Activated T-helper 9 cell treated with anti-CD3 and anti-CD28 coated beads, Interleukin-2, amount 50 U/mL, for 16 hours (primary cell): ENCODE measurements at regions not wholly inside any gene's neighbourhood (a gene's known extent, or its start where the extent isn't known, plus 50 kb on each side); places are given as distances from the start of the nearest gene placed in this dataset.

Experiments used
- DNase-seq: peaks from one replicate; pipeline ENCODE4 v3.0.0-alpha.2; 2020; ENCODE audit warnings: low read depth

DNA sequence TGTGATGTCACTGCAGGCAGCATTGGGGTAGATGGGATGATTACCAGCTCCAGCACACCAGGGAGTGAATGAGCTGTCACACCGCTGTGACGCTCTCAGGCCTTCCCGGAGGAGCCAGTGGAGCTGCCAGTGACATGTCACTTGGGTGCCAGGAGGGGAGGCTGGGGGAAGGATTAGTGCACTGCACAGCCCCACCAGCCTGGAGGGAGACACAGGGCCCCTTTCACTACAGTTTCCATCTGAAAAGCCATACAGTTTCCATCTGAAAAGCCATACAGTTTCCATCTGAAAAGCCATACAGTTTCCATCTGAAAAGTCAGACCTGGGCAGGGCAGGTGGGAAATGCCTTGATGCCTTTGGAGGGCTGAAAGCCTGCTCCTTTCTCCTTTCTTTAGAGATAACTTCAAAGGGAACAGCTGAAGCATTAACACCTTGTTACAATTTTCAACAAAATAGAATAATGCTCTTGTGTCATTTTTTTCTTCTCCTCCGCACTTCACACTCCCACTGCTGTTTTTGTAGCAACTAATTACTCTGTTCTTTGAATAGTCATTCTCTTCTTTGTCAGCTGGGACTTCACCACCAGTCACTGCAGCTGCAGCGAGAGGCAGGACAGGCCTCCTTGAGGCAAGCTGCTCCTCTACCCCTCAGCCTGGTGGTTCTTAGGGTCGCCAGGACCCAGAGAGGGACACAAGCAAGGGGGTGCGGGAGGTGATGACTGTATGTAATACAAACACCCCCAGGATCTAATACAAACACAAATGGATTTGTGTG is 256.9 kb upstream of the RGS6 start:
- DNase-seq, result no peak

DNA sequence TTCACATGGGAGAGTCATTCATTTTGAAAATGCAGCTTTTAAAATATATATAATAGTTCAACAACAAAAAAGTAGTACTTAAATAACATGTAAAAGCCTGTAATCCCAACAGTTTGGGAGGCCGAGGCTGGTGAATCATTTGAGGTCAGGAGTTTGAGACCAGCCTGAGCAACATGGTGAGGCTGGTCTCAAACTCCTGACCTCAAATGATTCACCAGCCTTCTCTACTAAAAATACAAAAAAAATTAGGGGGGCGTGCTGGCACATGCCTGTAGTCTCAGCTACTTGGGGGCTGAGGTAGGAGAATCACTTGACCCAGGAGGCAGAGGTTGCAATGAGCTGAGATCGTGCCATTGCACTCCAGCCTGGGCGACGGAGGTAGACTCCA is 256.3 kb upstream of the RGS6 start:
- DNase-seq, result no peak

- no peak for DNase-seq
These were observed 251.4 kb upstream of the RGS6 start for GRCh38 chr14:71680736-71681387.

DNA sequence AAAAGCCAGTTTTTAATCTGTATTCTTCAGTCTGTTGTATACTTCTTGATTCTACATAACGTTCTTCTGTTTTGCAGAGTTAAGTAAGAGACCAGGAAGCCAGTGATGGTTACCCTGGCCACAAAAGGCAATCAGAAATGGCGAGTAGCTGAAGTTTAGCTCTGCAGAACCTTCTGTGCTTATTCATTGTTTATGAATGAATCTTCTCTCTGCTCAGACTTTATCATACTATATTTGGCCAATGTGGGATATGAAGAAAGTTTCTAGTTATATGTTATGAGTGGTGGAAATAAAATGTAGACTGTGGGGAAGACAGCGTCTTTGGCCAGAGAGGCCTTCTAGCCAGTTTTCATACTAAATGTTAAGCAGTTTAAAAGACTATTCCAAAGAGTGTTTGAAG is 249.9 kb upstream of the RGS6 start:
- DNase-seq, result no peak

DNA sequence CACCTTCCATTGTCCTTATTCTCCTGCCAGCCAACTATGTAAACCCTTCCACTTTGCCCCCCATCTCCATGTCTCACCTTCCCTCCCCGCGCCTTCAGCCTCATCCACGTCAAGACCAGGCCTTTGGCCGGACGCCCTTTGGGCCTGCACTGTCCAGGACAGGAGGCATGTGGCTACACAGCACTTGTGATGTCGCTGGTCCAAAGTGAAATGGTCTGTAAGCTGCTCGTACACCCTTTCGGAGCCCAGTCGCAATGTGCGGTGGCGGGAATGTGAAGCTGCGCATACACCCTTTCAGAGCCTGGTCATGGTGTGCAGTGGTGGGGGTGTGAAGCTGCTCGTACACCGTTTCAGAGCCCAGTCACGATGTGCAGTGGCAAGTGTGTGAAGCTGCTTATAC is 247.9 kb upstream of the RGS6 start:
- no peak for DNase-seq

DNA sequence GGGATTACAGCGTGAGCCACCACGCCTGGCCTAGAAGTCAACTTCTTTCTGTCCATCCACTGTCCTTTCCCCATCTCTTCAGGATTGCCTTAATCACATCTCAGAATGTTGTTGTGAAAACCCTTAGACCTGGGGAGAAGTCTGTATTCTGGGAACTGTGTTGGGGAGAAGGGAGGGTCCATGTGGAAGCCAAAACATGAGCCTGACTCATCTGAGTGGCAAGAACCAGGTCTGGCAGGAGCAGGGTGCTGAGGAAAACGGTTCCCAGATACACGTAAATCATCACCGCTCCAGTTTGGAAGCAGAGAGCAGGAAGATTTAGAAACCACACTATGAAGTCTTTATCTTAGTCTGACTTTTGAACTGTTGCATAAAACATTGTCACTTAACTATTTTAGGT is 245.6 kb upstream of the RGS6 start:
- no peak for DNase-seq

DNA sequence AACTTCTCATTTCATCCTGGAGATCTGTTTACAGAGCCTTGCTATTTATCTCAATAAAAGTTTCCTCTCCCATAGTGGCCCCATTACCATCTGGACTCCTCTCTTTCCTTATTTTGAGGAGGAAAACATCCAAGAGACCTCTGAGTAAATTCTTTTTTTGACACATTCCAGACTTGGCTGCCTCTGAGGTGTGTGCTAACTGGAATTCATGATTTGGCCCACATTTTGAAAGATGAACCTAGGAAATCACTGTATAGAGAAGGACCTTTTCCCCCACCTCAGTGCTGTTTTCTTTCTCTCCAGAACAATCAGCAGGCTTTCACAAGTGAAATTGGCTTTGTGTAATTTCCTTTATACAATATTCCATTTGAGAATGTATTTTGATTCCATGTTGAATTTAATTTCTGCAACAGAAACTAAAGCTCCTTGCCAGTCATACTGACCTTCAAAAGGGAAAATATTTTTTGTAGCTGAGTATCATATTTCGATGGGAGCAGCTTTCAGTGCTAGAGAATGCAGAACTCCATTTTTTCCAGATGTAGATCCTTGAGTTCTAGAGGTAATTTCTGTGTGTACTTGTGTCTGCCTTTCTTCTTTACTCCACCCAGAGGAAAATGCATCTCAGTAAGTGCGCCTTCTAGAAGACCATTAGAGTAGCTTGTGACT is 244.9 kb upstream of the RGS6 start:
- no peak for DNase-seq

- no peak for DNase-seq
These were observed 243.7 kb upstream of the RGS6 start for GRCh38 chr14:71688576-71688975.

DNA sequence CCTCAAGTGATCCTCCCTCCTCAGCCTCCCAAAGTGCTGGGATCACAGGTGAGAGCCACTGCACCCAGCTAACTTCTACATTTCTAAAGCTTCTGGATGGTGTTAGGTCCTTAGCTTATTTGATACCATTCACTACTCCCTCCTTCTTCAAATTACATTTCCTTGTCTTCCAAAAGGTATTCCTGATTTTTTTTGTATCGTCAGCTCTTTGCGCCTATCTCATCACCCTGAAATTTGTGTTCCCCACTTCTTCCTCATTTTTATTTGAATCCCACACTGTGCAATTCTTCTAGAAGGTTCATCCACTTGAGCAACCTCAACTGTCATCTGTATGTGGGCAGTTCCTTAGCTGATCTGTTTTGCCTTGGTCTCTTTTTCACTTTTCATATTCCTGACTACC is 241.8 kb upstream of the RGS6 start:
- DNase-seq, result no peak

- no peak for DNase-seq
These were observed 239.7 kb upstream of the RGS6 start for GRCh38 chr14:71692496-71692895.

DNA sequence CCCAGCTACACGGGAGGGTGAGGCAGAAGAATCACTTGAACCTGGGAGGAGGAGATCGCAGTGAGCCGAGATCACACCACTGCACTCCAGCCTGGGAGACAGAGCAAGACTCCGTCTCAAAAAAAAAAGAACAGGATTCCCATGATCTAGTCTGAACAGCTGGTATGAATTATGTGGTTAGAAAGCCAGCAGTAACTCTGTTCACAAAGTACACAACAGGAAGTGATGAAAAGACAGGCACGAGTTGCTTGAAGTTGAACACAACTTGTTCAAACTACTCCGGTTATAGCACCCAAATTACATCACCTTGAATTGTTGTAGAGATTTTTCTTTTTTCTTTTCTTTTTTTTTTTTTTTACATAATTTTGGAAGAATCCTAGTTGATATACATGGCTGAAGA is 238.8 kb upstream of the RGS6 start:
- no peak for DNase-seq

- no peak for DNase-seq
These were observed 237.4 kb upstream of the RGS6 start for GRCh38 chr14:71694591-71695530.

DNA sequence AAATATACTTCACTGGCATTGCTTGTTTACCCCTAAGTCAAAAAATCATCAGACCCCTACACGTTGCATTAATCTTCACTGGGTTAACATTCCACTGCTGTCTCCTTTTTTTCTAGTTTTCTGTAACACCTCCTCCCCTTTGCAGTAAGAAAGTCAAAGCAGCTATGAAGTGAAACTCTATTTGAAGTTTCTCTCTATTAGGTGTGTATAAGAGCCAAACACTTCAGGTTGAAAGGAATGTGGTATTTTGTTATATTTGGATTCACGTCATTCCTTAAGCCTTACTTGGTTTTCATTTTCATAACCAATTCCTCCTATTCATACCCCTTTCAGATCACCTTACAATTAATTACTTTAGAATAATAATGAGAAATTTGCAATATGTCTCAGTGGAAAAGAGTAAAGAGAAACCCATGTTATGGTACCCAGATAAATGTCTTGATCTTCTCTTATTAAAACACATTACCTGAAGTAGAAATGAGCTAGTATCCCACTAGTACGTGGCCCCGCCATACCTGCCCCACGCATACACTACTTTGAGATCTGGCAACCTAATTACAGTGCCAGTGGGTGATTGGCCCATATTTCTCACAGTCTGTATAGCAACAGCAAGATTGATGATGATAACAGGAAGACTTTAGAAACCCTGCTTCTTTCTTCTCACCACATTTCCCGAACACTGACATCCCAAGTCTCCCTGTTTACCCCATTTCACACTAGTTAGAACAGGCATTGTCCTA is 236.4 kb upstream of the RGS6 start:
- no peak for DNase-seq

- no peak for DNase-seq
These were observed 234.2 kb upstream of the RGS6 start for GRCh38 chr14:71698027-71698426.

DNA sequence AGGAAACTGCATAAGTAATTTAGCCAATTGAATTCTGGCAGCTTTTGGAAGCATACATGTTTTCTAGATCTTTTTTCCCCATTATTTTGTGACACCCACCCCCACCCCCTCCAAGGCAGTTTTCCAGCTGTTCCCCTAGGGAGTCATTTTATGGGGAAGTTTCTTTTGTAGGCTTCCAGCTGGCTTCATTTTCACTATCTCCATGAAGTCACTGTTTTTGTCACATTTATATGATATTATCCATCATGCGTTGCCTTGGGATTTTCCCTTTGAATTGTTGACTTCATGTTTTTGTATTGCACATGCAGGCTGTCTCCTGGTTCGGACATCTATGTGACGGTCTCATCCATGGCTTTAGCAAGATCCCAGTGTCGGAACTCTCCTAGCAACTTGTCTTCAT is 233.6 kb upstream of the RGS6 start:
- no peak for DNase-seq

DNA sequence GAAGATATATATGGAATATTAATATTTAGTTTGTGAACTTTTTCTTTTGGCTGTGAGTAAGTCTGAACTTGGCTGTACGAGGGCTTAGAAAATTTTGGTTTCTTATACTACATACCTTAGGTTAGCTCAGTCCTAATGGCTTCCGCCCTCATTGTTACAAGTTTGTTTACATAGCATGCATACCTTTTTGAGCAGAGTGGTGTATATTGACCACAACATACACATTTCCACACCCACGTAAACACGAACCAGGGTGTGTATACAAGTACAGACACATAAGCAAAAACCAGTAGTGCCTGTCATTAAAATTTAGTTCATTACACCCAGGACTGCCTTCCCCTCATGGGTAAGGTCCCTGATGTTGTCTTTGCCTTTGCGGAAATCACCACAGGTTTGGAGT is 230.2 kb upstream of the RGS6 start:
- no peak for DNase-seq

DNA sequence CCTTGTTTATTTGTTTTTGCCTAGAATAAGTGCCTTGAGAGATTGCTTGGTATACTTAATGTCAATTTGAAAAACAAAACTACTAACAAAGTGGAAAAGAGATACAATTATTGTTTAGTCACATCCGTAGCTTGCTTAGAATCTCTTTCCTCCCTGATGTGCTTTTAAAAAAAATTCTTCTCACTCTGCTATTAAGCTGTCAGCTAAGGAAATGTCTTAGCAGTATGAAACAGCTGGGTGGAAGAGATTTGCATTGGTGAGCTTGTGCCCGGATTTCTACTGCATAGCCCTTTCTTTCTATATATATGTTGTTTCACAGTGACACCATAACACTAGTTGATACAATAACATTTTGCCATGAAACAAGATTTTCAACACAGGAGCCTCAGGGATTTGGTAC is 229.4 kb upstream of the RGS6 start:
- DNase-seq, result no peak

DNA sequence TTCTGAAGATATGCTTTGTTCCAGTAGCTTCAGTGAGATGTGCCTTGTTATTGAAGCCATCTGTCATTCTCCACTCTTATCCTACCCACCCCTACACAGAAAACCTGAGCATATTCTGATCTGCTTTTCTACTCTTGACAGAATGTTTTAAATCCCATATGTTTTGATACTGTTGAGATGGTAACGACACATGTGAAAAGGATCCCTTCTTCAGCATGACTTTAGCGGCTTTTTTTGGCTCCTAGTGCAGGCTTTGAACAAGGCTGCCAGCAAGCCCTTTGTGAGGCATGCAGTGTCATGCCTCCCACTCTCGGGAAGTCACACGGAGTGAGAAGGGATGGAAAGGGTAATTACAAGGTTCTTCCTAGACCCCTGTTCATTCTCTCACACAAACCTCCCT is 228.8 kb upstream of the RGS6 start:
- DNase-seq, result no peak

DNA sequence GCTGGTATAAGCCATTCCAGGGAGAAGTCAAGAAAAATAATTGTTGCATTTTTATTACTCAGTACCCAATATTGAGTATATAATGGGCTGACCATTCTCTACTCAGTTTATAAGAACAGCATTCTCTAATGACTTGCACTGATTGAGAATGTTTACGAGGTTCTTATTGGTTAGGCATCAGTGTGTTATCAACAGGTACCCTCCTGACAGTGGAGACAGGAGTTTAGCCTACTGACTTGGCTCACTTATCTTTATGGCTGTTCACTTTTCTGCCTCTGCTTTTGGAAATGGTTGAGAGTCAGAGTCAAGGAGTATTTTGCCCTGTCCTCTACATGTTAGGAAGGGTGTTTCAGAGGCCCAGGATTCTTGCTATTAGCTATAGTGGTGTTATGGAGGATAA is 228.0 kb upstream of the RGS6 start:
- no peak for DNase-seq

GRCh38 chr14:71705460-71705859 is 226.8 kb upstream of the RGS6 start:
- DNase-seq, result no peak

- DNase-seq, result no peak
These were observed 223.2 kb upstream of the RGS6 start for GRCh38 chr14:71709076-71709475.

- DNase-seq, result no peak
These were observed 222.2 kb upstream of the RGS6 start for GRCh38 chr14:71709987-71710386.
